Endothelial cell (in vitro differentiated cells): ENCODE measurements at regions not wholly inside any gene's neighbourhood (a gene's known extent, or its start where the extent isn't known, plus 50 kb on each side); places are given as distances from the start of the nearest gene placed in this dataset.
"Not testable (repeated sequence)": the region's sequence is repeated elsewhere in the genome, so short reads cannot be mapped to it uniquely, and the experiment has no call there.

ENCODE experiments used
- DNase-seq: peaks from one replicate; pipeline ENCODE4 v3.0.0; 2021; ENCODE audit warnings: low spot score
- H3K27ac Mint-ChIP-seq: one replicate; pipeline ENCODE4 v1.8.0; 2021; ENCODE audit warnings: mixed read lengths, inconsistent platforms; ENCODE audit not compliant: unreplicated experiment
- H3K27me3 Mint-ChIP-seq: one replicate; pipeline ENCODE4 v1.8.0; 2021; ENCODE audit warnings: mild to moderate bottlenecking, moderate library complexity, mixed read lengths, inconsistent platforms; ENCODE audit not compliant: unreplicated experiment
- H3K36me3 Mint-ChIP-seq: one replicate; pipeline ENCODE4 v1.8.0; 2021; ENCODE audit warnings: mild to moderate bottlenecking, low read depth, mixed read lengths, inconsistent platforms; ENCODE audit not compliant: unreplicated experiment
- H3K4me1 Mint-ChIP-seq: one replicate; pipeline ENCODE4 v1.8.0; 2021; ENCODE audit warnings: mild to moderate bottlenecking, mixed read lengths, inconsistent platforms; ENCODE audit not compliant: unreplicated experiment
- H3K4me3 Mint-ChIP-seq: one replicate; pipeline ENCODE4 v1.8.0; 2021; ENCODE audit warnings: mild to moderate bottlenecking, mixed read lengths, inconsistent platforms; ENCODE audit not compliant: unreplicated experiment
- H3K9me3 Mint-ChIP-seq: one replicate; pipeline ENCODE4 v1.8.0; 2021; ENCODE audit warnings: mixed read lengths, inconsistent platforms; ENCODE audit not compliant: unreplicated experiment
- TF ChIP-seq, protein P1 (sequence below): fragments of 200-600 bp; sonication (generic); IDR thresholded peaks from one replicate; pipeline ENCODE4 v1.5.0; 2021; ENCODE audit warnings: antibody characterized with exemption; ENCODE audit not compliant: unreplicated experiment

DNA sequence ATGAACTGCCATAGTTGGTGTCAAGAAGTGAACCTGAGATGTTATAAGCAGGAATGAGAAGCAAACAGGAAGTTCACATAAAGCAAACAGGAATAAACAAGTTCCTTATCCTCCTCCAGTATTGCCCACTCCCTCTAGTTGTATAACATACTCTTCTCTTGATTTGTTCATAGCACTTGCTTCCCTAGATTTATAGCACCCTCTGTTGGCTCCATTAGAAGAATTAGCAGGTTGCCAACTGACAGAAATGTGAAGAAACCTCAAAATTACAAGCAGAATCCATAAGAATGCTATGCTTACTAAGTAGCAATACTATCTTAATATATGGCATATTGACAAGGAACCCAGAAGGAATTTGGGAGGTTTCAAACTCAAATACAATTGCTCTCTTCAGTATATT, 195.4 kb downstream of the TBX18 start:
- Mint-ChIP-seq H3K4me1 (no peaks in the 10 kb centered on the region), H3K4me3 (no peak overlapping the region), H3K27ac (no peak overlapping the region), H3K27me3 (no peaks in the 10 kb centered on the region), H3K36me3 (no peaks in the 10 kb centered on the region), H3K9me3 (no peaks in the 10 kb centered on the region)
- DNase-seq = no peak
- TF ChIP-seq, protein P1, sequence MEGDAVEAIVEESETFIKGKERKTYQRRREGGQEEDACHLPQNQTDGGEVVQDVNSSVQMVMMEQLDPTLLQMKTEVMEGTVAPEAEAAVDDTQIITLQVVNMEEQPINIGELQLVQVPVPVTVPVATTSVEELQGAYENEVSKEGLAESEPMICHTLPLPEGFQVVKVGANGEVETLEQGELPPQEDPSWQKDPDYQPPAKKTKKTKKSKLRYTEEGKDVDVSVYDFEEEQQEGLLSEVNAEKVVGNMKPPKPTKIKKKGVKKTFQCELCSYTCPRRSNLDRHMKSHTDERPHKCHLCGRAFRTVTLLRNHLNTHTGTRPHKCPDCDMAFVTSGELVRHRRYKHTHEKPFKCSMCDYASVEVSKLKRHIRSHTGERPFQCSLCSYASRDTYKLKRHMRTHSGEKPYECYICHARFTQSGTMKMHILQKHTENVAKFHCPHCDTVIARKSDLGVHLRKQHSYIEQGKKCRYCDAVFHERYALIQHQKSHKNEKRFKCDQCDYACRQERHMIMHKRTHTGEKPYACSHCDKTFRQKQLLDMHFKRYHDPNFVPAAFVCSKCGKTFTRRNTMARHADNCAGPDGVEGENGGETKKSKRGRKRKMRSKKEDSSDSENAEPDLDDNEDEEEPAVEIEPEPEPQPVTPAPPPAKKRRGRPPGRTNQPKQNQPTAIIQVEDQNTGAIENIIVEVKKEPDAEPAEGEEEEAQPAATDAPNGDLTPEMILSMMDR = no peak

DNA sequence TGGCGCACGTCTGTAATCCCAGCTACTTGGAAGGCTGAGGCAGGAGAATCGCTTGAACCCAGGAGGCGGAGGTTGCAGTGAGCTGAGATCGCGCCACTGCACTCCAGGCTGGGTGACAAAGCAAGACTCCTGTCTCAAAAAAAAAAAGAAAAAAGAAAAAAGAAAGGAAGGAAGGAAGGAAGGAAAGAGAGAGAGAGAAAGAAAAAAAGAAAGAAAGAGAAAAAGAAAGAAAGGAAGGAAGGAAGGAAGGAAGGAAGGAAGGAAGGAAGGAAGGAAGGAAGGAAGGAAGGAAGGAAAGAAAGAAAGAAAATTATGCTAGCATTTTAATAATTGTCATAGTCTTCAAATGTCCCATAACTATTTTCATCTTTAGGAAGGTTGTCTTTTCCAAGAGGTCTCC, 198.7 kb downstream of the TBX18 start:
- H3K27ac Mint-ChIP-seq, DNase-seq, H3K27me3 Mint-ChIP-seq, H3K9me3 Mint-ChIP-seq, H3K4me3 Mint-ChIP-seq, H3K36me3 Mint-ChIP-seq, H3K4me1 Mint-ChIP-seq: not testable (repeated sequence)

DNA sequence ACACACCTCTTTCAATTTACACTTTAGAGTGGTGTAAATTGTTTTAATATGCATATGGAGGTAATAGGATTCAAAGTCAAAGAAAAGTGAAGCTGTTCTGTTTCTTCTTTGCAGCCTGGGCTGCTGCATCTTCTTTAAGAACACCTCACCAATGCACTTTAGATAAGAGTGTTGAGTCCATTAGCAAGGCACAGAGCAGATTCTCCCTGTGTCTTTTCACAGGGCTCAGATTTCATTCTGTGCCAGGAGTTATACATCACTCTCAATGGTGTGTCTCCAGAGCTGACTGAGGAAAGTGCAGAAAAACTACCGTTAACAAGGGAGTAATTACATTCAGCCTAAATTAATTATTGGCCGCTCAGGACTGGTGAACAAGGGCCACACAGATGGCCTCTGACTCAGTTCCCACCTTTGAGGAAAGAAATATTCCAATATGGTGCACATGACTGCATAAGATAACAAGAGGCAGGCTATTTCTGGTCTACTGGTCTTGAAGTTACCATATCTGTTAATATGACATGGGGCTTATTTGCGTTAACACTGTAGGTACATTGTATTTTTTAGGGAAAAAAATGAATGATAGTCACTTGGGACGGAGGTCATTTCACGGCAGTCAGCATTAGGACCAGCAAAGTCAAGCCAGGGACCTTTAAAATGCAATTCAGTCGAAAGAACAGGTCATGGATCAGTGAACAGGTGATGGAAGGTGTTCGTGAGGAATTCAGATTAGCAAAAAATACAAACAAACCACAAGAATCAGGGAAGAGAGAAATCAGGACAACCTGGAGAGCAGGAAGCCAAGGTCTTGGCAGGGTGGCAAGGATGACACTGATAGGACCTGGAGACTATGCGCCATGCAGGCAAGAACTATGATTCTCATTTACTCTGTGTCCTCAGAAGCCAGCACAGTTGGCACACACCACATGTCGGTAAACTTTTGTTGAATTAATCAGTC, 203.7 kb downstream of the TBX18 start:
- Mint-ChIP-seq H3K4me3 (no peak overlapping the region), H3K27me3 (no peaks in the 10 kb centered on the region), H3K27ac (no peak overlapping the region), H3K36me3 (no peaks in the 10 kb centered on the region), H3K9me3 (no peaks in the 10 kb centered on the region), H3K4me1 (no peaks in the 10 kb centered on the region)
- TF ChIP-seq, protein P1 = no peak
- DNase-seq = no peak

DNA sequence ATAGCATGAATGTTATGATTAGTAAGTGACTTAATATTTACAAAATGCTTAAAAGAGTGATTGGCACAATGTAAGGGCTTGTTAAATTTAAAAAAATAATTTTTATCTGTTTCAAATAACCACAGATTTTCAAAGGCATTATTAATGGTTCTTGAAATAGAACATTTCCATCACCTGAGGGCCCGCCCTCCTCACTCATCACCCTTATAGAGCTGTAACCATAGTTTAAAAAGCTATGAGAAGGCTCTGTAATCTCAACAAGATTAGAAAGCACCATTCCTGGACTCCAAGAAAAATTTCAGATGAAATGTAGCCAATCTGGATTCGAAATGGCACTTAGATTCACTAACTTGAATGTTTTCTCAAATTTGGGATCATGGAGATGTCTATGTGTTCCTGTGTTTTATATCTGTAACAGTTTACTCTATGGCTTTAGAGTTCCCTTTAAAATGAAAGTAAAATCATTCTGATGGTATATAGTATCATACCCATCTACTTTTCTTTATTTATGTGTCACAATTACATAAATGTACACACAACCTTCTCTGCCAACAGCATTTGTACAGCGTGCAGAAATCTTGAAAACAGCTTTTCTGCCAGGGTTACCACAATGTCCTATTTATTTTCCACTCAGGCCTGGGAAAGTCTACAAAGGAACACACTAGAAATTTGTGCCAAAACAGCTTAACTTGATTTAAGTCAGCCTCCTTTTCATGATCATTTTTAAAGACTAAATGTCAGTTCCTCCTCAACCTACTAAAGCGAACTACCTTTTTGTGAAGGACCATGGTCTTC, 207.7 kb downstream of the TBX18 start:
- Mint-ChIP-seq H3K4me1 (no peaks in the 10 kb centered on the region), H3K27me3 (no peaks in the 10 kb centered on the region), H3K27ac (no peak overlapping the region)

DNA sequence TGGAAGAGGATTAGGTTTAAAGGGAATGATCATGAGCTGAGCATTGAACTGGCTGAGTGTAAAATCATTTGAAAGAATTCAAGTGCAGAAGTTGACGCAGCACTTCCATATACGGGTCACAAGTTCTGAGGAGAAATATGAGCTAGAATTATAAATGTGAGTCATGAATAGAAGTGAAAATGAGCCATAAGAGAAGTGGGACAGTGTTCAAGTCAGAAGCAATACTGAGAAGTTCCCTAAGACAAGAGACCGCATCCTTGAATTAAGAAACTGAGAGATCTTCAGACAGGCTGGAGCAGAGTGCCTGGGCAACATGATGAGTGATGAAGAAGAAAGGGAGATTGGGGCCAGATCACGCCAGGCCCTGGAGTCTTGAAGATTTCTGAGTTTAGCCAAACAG, 209.7 kb downstream of the TBX18 start:
- DNase-seq = no peak
- no peak overlapping the region for H3K4me3 Mint-ChIP-seq
- no peaks in the 10 kb centered on the region for H3K36me3 Mint-ChIP-seq
- TF ChIP-seq, protein P1 = no peak
- H3K27me3 Mint-ChIP-seq = no peaks in the 10 kb centered on the region
- H3K9me3 Mint-ChIP-seq = no peaks in the 10 kb centered on the region
- H3K4me1 Mint-ChIP-seq = no peaks in the 10 kb centered on the region
- H3K27ac Mint-ChIP-seq = no peak overlapping the region

More for the DNA sequence above, 207.7 kb downstream of the TBX18 start:
- Mint-ChIP-seq H3K4me3 (no peak overlapping the region), H3K36me3 (no peaks in the 10 kb centered on the region), H3K9me3 (no peaks in the 10 kb centered on the region)
- no peak for DNase-seq
- TF ChIP-seq, protein P1 = no peak
